ENCODE measurements at regions not wholly inside any gene's neighbourhood (a gene's known extent, or its start where the extent isn't known, plus 50 kb on each side); places are given as distances from the start of the nearest gene placed in this dataset.
A peak's percentile ranks its signal among the peaks of the same experiment; 100 is the strongest.

- Histone ChIP-seq H4K20me1 (ENCODE audit: insufficient read depth, low read length) (no peaks in the 10 kb centered on the region), H3K79me2 (ENCODE audit: insufficient read depth, low read length) (no peaks in the 10 kb centered on the region), H3K27ac (ENCODE audit: low read depth in 1 of 2, low read length in 2 of 2) (no peak overlapping the region), H3K36me3 (replicated peaks in 1 of 2; ENCODE audit: control insufficient read depth in 1 of 2, insufficient read depth in 2 of 2, low read length in 2 of 2) (no peaks in the 10 kb centered on the region), H3K9me3 (replicated peaks in 1 of 2; ENCODE audit: control insufficient read depth in 1 of 2, insufficient read depth in 1 of 2, low read length in 2 of 2) (no peaks in the 10 kb centered on the region), H3K9ac (ENCODE audit: insufficient read depth, low read length, poor library complexity, severe bottlenecking) (no peak overlapping the region), H3K27me3 (ENCODE audit: control insufficient read depth in 2 of 2, insufficient read depth in 2 of 2, low read length in 2 of 2) (no peaks in the 10 kb centered on the region), H3K4me3 (replicated peaks in 1 of 3; ENCODE audit: low read depth in 2 of 3, low read length in 3 of 3) (no peak overlapping the region), H3K4me1 (ENCODE audit: control insufficient read depth in 1 of 2, insufficient read depth in 2 of 2, low read length in 2 of 2) (no peaks in the 10 kb centered on the region), H2AFZ (ENCODE audit: insufficient read depth, low read depth, low read length, poor library complexity, severe bottlenecking) (no peak overlapping the region), H3K4me2 (replicated peaks; ENCODE audit: extremely low read depth, low read length, poor library complexity, severe bottlenecking) (no peak overlapping the region)
- Mint-ChIP-seq H3K27ac (peak overlapping the region in 1 of 7 donors; percentile 13), H3K4me1 (no peaks in the 10 kb centered on the region), H3K27me3 (ENCODE audit: low read depth in 3 of 3) (peaks cover 4 to 12% (median 6%) of the 10 kb centered on the region in 3 donors), H3K36me3 (no peaks in the 10 kb centered on the region), H3K9me3 (no peaks in the 10 kb centered on the region), H3K4me3 (no peak overlapping the region)
- intact Hi-C loops (cut with micrococcal nuclease) = no loop called here
- 68% methylated on average over 14 of the region's 18 CpGs for WGBS (ENCODE audit: insufficient coverage)
- no peak for DNase-seq
- no peak for TF ChIP-seq CTCF (IDR thresholded peaks at IDR 0.05)
Measured at GRCh38 chr6:43990627-43991619, 136.3 kb downstream of the MRPL14 start.

DNA sequence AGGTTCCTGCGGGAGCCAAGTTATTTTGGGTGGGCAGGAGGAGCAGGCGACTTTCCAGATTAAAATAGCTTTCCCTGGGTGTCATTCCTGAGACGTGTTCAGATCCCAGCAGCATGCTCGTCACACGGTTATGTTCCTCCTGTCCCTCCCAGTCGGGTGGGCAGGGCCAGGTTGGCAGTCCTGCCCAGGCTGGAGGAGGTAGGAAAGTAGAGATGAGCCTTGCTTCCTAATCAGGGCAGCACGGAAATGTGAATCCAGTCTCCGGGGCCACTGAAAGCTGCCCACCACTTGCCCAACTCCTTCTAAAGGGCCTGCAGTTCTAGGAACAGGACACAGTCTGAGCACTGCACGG lies 137.0 kb downstream of the MRPL14 start:
- Histone ChIP-seq H3K79me2 (ENCODE audit: insufficient read depth, low read length) (no peaks in the 10 kb centered on the region), H2AFZ (ENCODE audit: insufficient read depth, low read depth, low read length, poor library complexity, severe bottlenecking) (no peak overlapping the region), H3K9me3 (replicated peaks in 1 of 2; ENCODE audit: control insufficient read depth in 1 of 2, insufficient read depth in 1 of 2, low read length in 2 of 2) (no peaks in the 10 kb centered on the region), H4K20me1 (ENCODE audit: insufficient read depth, low read length) (no peaks in the 10 kb centered on the region), H3K36me3 (replicated peaks in 1 of 2; ENCODE audit: control insufficient read depth in 1 of 2, insufficient read depth in 2 of 2, low read length in 2 of 2) (no peaks in the 10 kb centered on the region), H3K27ac (ENCODE audit: low read depth in 1 of 2, low read length in 2 of 2) (no peak overlapping the region), H3K4me1 (ENCODE audit: control insufficient read depth in 1 of 2, insufficient read depth in 2 of 2, low read length in 2 of 2) (no peaks in the 10 kb centered on the region), H3K4me2 (replicated peaks; ENCODE audit: extremely low read depth, low read length, poor library complexity, severe bottlenecking) (no peak overlapping the region), H3K9ac (ENCODE audit: insufficient read depth, low read length, poor library complexity, severe bottlenecking) (no peak overlapping the region), H3K27me3 (ENCODE audit: control insufficient read depth in 2 of 2, insufficient read depth in 2 of 2, low read length in 2 of 2) (no peaks in the 10 kb centered on the region), H3K4me3 (replicated peaks in 1 of 3; ENCODE audit: low read depth in 2 of 3, low read length in 3 of 3) (no peak overlapping the region)
- WGBS (ENCODE audit: insufficient coverage) = 88% methylated on average over 9 of the region's 9 CpGs
- Mint-ChIP-seq H3K36me3 (no peaks in the 10 kb centered on the region), H3K27ac (no peak overlapping the region), H3K9me3 (no peaks in the 10 kb centered on the region), H3K27me3 (ENCODE audit: low read depth in 3 of 3) (peaks cover 4 to 16% (median 6%) of the 10 kb centered on the region in 3 donors), H3K4me3 (no peak overlapping the region), H3K4me1 (no peaks in the 10 kb centered on the region)
- intact Hi-C loops (cut with micrococcal nuclease) = no loop called here
- DNase-seq = no peak
- TF ChIP-seq CTCF (IDR thresholded peaks at IDR 0.05) = no peak

All from CD14-positive monocyte (primary cell).